Transverse colon (tissue), 4 donors: ENCODE measurements at regions not wholly inside any gene's neighbourhood (a gene's known extent, or its start where the extent isn't known, plus 50 kb on each side); places are given as distances from the start of the nearest gene placed in this dataset.

Source experiments
- DNase-seq: peaks from one replicate; pipeline ENCODE4 v3.0.0-alpha.2; 2019
- H3K27ac ChIP-seq, 4 donors: fragments of 200-600 bp; sonication (generic); 2 replicates each; pipeline ENCODE4 v1.5.1; 2016 to 2018; ENCODE audit warnings: inconsistent platforms in 4 of 4
- H3K27me3 ChIP-seq: fragments of 200-600 bp; sonication (generic); 2 replicates; pipeline ENCODE4 v1.5.1; 2017; ENCODE audit warnings: inconsistent platforms
- H3K36me3 ChIP-seq, 4 donors: fragments of 200-600 bp; sonication (generic); 2 replicates each; pipeline ENCODE4 v1.5.1; 2017 to 2019; ENCODE audit warnings: inconsistent platforms in 4 of 4
- H3K4me1 ChIP-seq, 4 donors: fragments of 200-600 bp; sonication (generic); 2 replicates each; pipeline ENCODE4 v1.5.1; 2017 to 2020; ENCODE audit warnings: inconsistent platforms in 4 of 4
- H3K4me3 ChIP-seq, 4 donors: fragments of 200-600 bp; sonication (generic); 1 replicate in 1 of 4; 2 replicates in 3 of 4; pipeline versions ENCODE4 v1.5.1 to v1.6.1; 2017 to 2019; ENCODE audit warnings: inconsistent platforms in 4 of 4
- H3K9me3 ChIP-seq, 2 donors: fragments of 200-600 bp; sonication (generic); 2 replicates each; pipeline ENCODE4 v1.5.1; 2017 to 2019; ENCODE audit warnings: inconsistent platforms in 2 of 2
- CTCF ChIP-seq, 5 experiments: fragments of 200-600 bp in 3 of 5; fragments of 450-650 bp in 2 of 5; sonication (generic) in 3 of 5; IDR thresholded peaks; 1 replicate in 2 of 5; 2 replicates in 3 of 5; pipeline ENCODE4 v1.5.1; 2016 to 2017; ENCODE audit warnings: antibody characterized with exemption in 5 of 5, inconsistent platforms in 3 of 5, mild to moderate bottlenecking in 2 of 5, moderate library complexity in 1 of 5
- EP300 ChIP-seq: sonication (generic); formaldehyde crosslinking; IDR thresholded peaks from one replicate; pipeline ENCODE4 v1.6.1; 2017; ENCODE audit warnings: antibody characterized with exemption, low read depth
- POLR2A ChIP-seq: fragments of 450-650 bp; IDR thresholded peaks from one replicate; pipeline ENCODE4 v1.6.1; 2016; ENCODE audit warnings: antibody characterized with exemption, mild to moderate bottlenecking, moderate library complexity
- POLR2AphosphoS5 ChIP-seq, 3 donors: sonication (generic); formaldehyde crosslinking; IDR thresholded peaks; one replicate each; pipeline ENCODE4 v1.6.1; 2016; ENCODE audit warnings: antibody characterized with exemption in 3 of 3
- WGBS, 2 donors: methylation state at CpG; one replicate each; pipeline ENCODE4 v1.1.5; 2018; ENCODE audit warnings: low coverage in 1 of 2; 5-methylcytosine and 5-hydroxymethylcytosine counted together
- in situ Hi-C, 4 donors: fragments of 200-750 bp; cut with MboI; loops; one replicate each; pipeline versions ENCODE4 v1.15.0 to v1.15.1; 2017; ENCODE audit warnings: low sequenced_read_pairs in 3 of 4, low pct_ligation_motif_present in 1 of 4, low pct_unique_long_range_greater_than_20kb in 1 of 4
- intact Hi-C: fragments of 100-400 bp; cut with DNase I; formaldehyde crosslinking; loops from one replicate; pipeline ENCODE4 v1.15.1; 2023; ENCODE audit warnings: low total_unique reads

- intact Hi-C loops = loop anchor here (5.0 kb wide), 1 partner anchor 85 kb away; no protein-coding TSS in a partner anchor
- Histone ChIP-seq H3K4me1 (peaks cover 0 to 22% (median 6%) of the 10 kb centered on the region in 4 donors), H3K27ac (no peak overlapping the region), H3K4me3 (no peak overlapping the region), H3K27me3 (no peaks in the 10 kb centered on the region), H3K36me3 (no peaks in the 10 kb centered on the region), H3K9me3 (no peaks in the 10 kb centered on the region)
- 62 to 80% methylated on average over 1 to 6 of the region's 6 CpGs for WGBS, 2 donors
- in situ Hi-C loops = loop anchor here (5.0 to 25.0 kb wide), 5 partner anchors 83 to 755 kb away; partner anchors contain the start of gene GLRX5 (in 1 of the 4)
- TF ChIP-seq POLR2AphosphoS5 (IDR thresholded peaks at IDR 0.05) (no peak), POLR2A (no peak), EP300 (no peak), CTCF (IDR thresholded peaks at IDR 0.05) (no peak)
- no peak for DNase-seq
These were observed 74.3 kb downstream of the SYNE3 start for GRCh38 chr14:95442016-95442632.

- Histone ChIP-seq H3K9me3 (no peaks in the 10 kb centered on the region), H3K27ac (no peak overlapping the region), H3K36me3 (no peaks in the 10 kb centered on the region), H3K4me1 (peaks cover 0 to 22% (median 6%) of the 10 kb centered on the region in 4 donors), H3K4me3 (no peak overlapping the region), H3K27me3 (no peaks in the 10 kb centered on the region)
- 79 to 80% methylated on average over 1 to 2 of the region's 2 CpGs for WGBS, 2 donors
- in situ Hi-C loops (loop anchor here (5.0 to 25.0 kb wide), 5 partner anchors 84 to 754 kb away; partner anchors contain the start of gene GLRX5 (in 1 of the 4)), intact Hi-C loops (loop anchor here (5.0 kb wide), 1 partner anchor 86 kb away; no protein-coding TSS in a partner anchor)
- TF ChIP-seq POLR2AphosphoS5 (IDR thresholded peaks at IDR 0.05) (no peak), EP300 (no peak), CTCF (IDR thresholded peaks at IDR 0.05) (no peak), POLR2A (no peak)
- no peak for DNase-seq
These were observed 75.5 kb downstream of the SYNE3 start for GRCh38 chr14:95440951-95441350.

GRCh38 chr14:95440496-95440895 is 76.0 kb downstream of the SYNE3 start:
- 51 to 76% methylated on average over 3 to 5 of the region's 5 CpGs for WGBS, 2 donors
- DNase-seq = no peak
- H3K27me3 ChIP-seq = no peaks in the 10 kb centered on the region
- H3K36me3 ChIP-seq = no peaks in the 10 kb centered on the region
- H3K9me3 ChIP-seq = no peaks in the 10 kb centered on the region
- H3K27ac ChIP-seq = no peak overlapping the region
- peaks cover 0 to 22% (median 6%) of the 10 kb centered on the region in 4 donors for H3K4me1 ChIP-seq
- no peak overlapping the region for H3K4me3 ChIP-seq
- intact Hi-C loops = loop anchor here (5.0 kb wide), 1 partner anchor 87 kb away; no protein-coding TSS in a partner anchor
- no peak for TF ChIP-seq CTCF (IDR thresholded peaks at IDR 0.05)
- no peak for TF ChIP-seq EP300
- TF ChIP-seq POLR2A = no peak
- no peak for TF ChIP-seq POLR2AphosphoS5 (IDR thresholded peaks at IDR 0.05)
- in situ Hi-C loops = loop anchor here (5.0 to 25.0 kb wide), 5 partner anchors 84 to 753 kb away; partner anchors contain the start of gene GLRX5 (in 1 of the 4)

- in situ Hi-C loops (loop anchor here (5.0 to 25.0 kb wide), 6 partner anchors 85 to 755 kb away; partner anchors contain the start of gene GLRX5 (in 1 of the 4)), intact Hi-C loops (loop anchor here (5.0 kb wide), 1 partner anchor 87 kb away; no protein-coding TSS in a partner anchor)
- no peak overlapping the region for H3K27ac ChIP-seq
- H3K4me3 ChIP-seq = no peak overlapping the region
- no peaks in the 10 kb centered on the region for H3K36me3 ChIP-seq
- H3K9me3 ChIP-seq = no peaks in the 10 kb centered on the region
- TF ChIP-seq CTCF (IDR thresholded peaks at IDR 0.05) (no peak), POLR2AphosphoS5 (IDR thresholded peaks at IDR 0.05) (no peak), EP300 (no peak), POLR2A (no peak)
- peaks cover 0 to 22% (median 6%) of the 10 kb centered on the region in 4 donors for H3K4me1 ChIP-seq
- H3K27me3 ChIP-seq = no peaks in the 10 kb centered on the region
- DNase-seq = no peak
- 89% methylated on average over 13 of the region's 14 CpGs; no CpG with 5 or more reads in 1 of the 2 donors for WGBS, 2 donors
These were observed 76.6 kb downstream of the SYNE3 start for GRCh38 chr14:95439881-95440280.
